ENCODE measurements at regions not wholly inside any gene's neighbourhood (a gene's known extent, or its start where the extent isn't known, plus 50 kb on each side); places are given as distances from the start of the nearest gene placed in this dataset.

- no peaks in the 10 kb centered on the region for H3K36me3 ChIP-seq (ENCODE audit: insufficient read depth, low read length)
- H3K27ac ChIP-seq (ENCODE audit: low read depth, low read length): no peak overlapping the region
- no peaks in the 10 kb centered on the region for H3K4me1 ChIP-seq (ENCODE audit: insufficient read depth, low read length)
- H3K9me3 ChIP-seq (ENCODE audit: insufficient read depth, low read depth, low read length): no peaks in the 10 kb centered on the region
- H3K9ac ChIP-seq (ENCODE audit: low read depth, low read length): no peak overlapping the region
- H3K27me3 ChIP-seq (ENCODE audit: insufficient read depth, low read length): no peaks in the 10 kb centered on the region
- WGBS: 100% methylated on average over 1 of the region's 1 CpG
- no peak overlapping the region for H3K4me3 ChIP-seq (ENCODE audit: low read length)
Observed at GRCh38 chr4:111924696-111925095, 220.6 kb upstream of the FAM241A start.

- Histone ChIP-seq H3K4me3 (ENCODE audit: low read length) (no peak overlapping the region), H3K9me3 (ENCODE audit: insufficient read depth, low read depth, low read length) (no peaks in the 10 kb centered on the region), H3K27me3 (ENCODE audit: insufficient read depth, low read length) (no peaks in the 10 kb centered on the region), H3K27ac (ENCODE audit: low read depth, low read length) (no peak overlapping the region), H3K4me1 (ENCODE audit: insufficient read depth, low read length) (0 out of 2 replicates have a peak, but pooled peaks cover 3% of the 10 kb centered on the region), H3K36me3 (ENCODE audit: insufficient read depth, low read length) (no peaks in the 10 kb centered on the region), H3K9ac (ENCODE audit: low read depth, low read length) (no peak overlapping the region)
- 100% methylated on average over 1 of the region's 2 CpGs for WGBS
Observed at GRCh38 chr4:111930659-111931058, 214.6 kb upstream of the FAM241A start.

- Histone ChIP-seq H3K9me3 (ENCODE audit: insufficient read depth, low read depth, low read length) (no peaks in the 10 kb centered on the region), H3K4me3 (ENCODE audit: low read length) (no peak overlapping the region), H3K9ac (ENCODE audit: low read depth, low read length) (no peak overlapping the region), H3K27ac (ENCODE audit: low read depth, low read length) (no peak overlapping the region), H3K4me1 (ENCODE audit: insufficient read depth, low read length) (0 out of 2 replicates have a peak, but pooled peaks cover 3% of the 10 kb centered on the region), H3K36me3 (ENCODE audit: insufficient read depth, low read length) (no peaks in the 10 kb centered on the region), H3K27me3 (ENCODE audit: insufficient read depth, low read length) (no peaks in the 10 kb centered on the region)
- WGBS: 98% methylated on average over 2 of the region's 2 CpGs
Observed at GRCh38 chr4:111933703-111934102, 211.6 kb upstream of the FAM241A start.

- H3K9ac ChIP-seq (ENCODE audit: low read depth, low read length): no peak overlapping the region
- no peak overlapping the region for H3K27ac ChIP-seq (ENCODE audit: low read depth, low read length)
- H3K9me3 ChIP-seq (ENCODE audit: insufficient read depth, low read depth, low read length): no peaks in the 10 kb centered on the region
- no peaks in the 10 kb centered on the region for H3K27me3 ChIP-seq (ENCODE audit: insufficient read depth, low read length)
- H3K4me1 ChIP-seq (ENCODE audit: insufficient read depth, low read length): 0 out of 2 replicates have a peak, but pooled peaks cover 3% of the 10 kb centered on the region
- no peak overlapping the region for H3K4me3 ChIP-seq (ENCODE audit: low read length)
- no peaks in the 10 kb centered on the region for H3K36me3 ChIP-seq (ENCODE audit: insufficient read depth, low read length)
Observed at GRCh38 chr4:111934314-111934713, 210.9 kb upstream of the FAM241A start.

GRCh38 chr4:111937368-111937767 is 207.9 kb upstream of the FAM241A start:
- no peak overlapping the region for H3K27ac ChIP-seq (ENCODE audit: low read depth, low read length)
- H3K36me3 ChIP-seq (ENCODE audit: insufficient read depth, low read length): no peaks in the 10 kb centered on the region
- no peaks in the 10 kb centered on the region for H3K27me3 ChIP-seq (ENCODE audit: insufficient read depth, low read length)
- no peaks in the 10 kb centered on the region for H3K9me3 ChIP-seq (ENCODE audit: insufficient read depth, low read depth, low read length)
- no peak overlapping the region for H3K4me3 ChIP-seq (ENCODE audit: low read length)
- H3K4me1 ChIP-seq (ENCODE audit: insufficient read depth, low read length): 0 out of 2 replicates have a peak, but pooled peaks cover 3% of the 10 kb centered on the region
- no peak overlapping the region for H3K9ac ChIP-seq (ENCODE audit: low read depth, low read length)

- Histone ChIP-seq H3K4me3 (ENCODE audit: low read length) (no peak overlapping the region), H3K27ac (ENCODE audit: low read depth, low read length) (no peak overlapping the region), H3K27me3 (ENCODE audit: insufficient read depth, low read length) (no peaks in the 10 kb centered on the region), H3K36me3 (ENCODE audit: insufficient read depth, low read length) (no peaks in the 10 kb centered on the region), H3K4me1 (ENCODE audit: insufficient read depth, low read length) (peaks cover 5% of the 10 kb centered on the region; the same call in 1 of the 2 replicates), H3K9ac (ENCODE audit: low read depth, low read length) (no peak overlapping the region), H3K9me3 (ENCODE audit: insufficient read depth, low read depth, low read length) (no peaks in the 10 kb centered on the region)
- WGBS: 96% methylated on average over 1 of the region's 1 CpG
Observed at GRCh38 chr4:111941957-111942356, 203.3 kb upstream of the FAM241A start.

- Histone ChIP-seq H3K9ac (ENCODE audit: low read depth, low read length) (no peak overlapping the region), H3K4me3 (ENCODE audit: low read length) (no peak overlapping the region), H3K27me3 (ENCODE audit: insufficient read depth, low read length) (no peaks in the 10 kb centered on the region), H3K9me3 (ENCODE audit: insufficient read depth, low read depth, low read length) (no peaks in the 10 kb centered on the region), H3K27ac (ENCODE audit: low read depth, low read length) (no peak overlapping the region), H3K36me3 (ENCODE audit: insufficient read depth, low read length) (no peaks in the 10 kb centered on the region), H3K4me1 (ENCODE audit: insufficient read depth, low read length) (peaks cover 5% of the 10 kb centered on the region; the same call in 1 of the 2 replicates)
- WGBS: 54% methylated on average over 7 of the region's 7 CpGs
Observed at GRCh38 chr4:111943796-111944203, 201.5 kb upstream of the FAM241A start.

GRCh38 chr4:111945014-111945413 is 200.2 kb upstream of the FAM241A start:
- H3K27me3 ChIP-seq (ENCODE audit: insufficient read depth, low read length): no peaks in the 10 kb centered on the region
- no peaks in the 10 kb centered on the region for H3K9me3 ChIP-seq (ENCODE audit: insufficient read depth, low read depth, low read length)
- H3K27ac ChIP-seq (ENCODE audit: low read depth, low read length): no peak overlapping the region
- no peaks in the 10 kb centered on the region for H3K36me3 ChIP-seq (ENCODE audit: insufficient read depth, low read length)
- WGBS: 76% methylated on average over 1 of the region's 1 CpG
- H3K4me1 ChIP-seq (ENCODE audit: insufficient read depth, low read length): peaks cover 5% of the 10 kb centered on the region; the same call in 1 of the 2 replicates
- no peak overlapping the region for H3K4me3 ChIP-seq (ENCODE audit: low read length)
- no peak overlapping the region for H3K9ac ChIP-seq (ENCODE audit: low read depth, low read length)

- Histone ChIP-seq H3K4me1 (ENCODE audit: insufficient read depth, low read length) (peaks cover 5% of the 10 kb centered on the region; the same call in 1 of the 2 replicates), H3K4me3 (ENCODE audit: low read length) (no peak overlapping the region), H3K36me3 (ENCODE audit: insufficient read depth, low read length) (no peaks in the 10 kb centered on the region), H3K27me3 (ENCODE audit: insufficient read depth, low read length) (no peaks in the 10 kb centered on the region), H3K9ac (ENCODE audit: low read depth, low read length) (no peak overlapping the region), H3K27ac (ENCODE audit: low read depth, low read length) (no peak overlapping the region), H3K9me3 (ENCODE audit: insufficient read depth, low read depth, low read length) (no peaks in the 10 kb centered on the region)
- WGBS: 86% methylated on average over 2 of the region's 2 CpGs
Observed at GRCh38 chr4:111946800-111947199, 198.5 kb upstream of the FAM241A start.

- Histone ChIP-seq H3K27ac (ENCODE audit: low read depth, low read length) (no peak overlapping the region), H3K9ac (ENCODE audit: low read depth, low read length) (no peak overlapping the region), H3K4me3 (ENCODE audit: low read length) (no peak overlapping the region), H3K36me3 (ENCODE audit: insufficient read depth, low read length) (no peaks in the 10 kb centered on the region), H3K9me3 (ENCODE audit: insufficient read depth, low read depth, low read length) (no peaks in the 10 kb centered on the region), H3K27me3 (ENCODE audit: insufficient read depth, low read length) (no peaks in the 10 kb centered on the region), H3K4me1 (ENCODE audit: insufficient read depth, low read length) (no peaks in the 10 kb centered on the region)
Observed at GRCh38 chr4:111952688-111953087, 192.6 kb upstream of the FAM241A start.

GRCh38 chr4:111954550-111954949 is 190.7 kb upstream of the FAM241A start:
- Histone ChIP-seq H3K4me1 (ENCODE audit: insufficient read depth, low read length) (no peaks in the 10 kb centered on the region), H3K9ac (ENCODE audit: low read depth, low read length) (no peak overlapping the region), H3K27ac (ENCODE audit: low read depth, low read length) (no peak overlapping the region), H3K27me3 (ENCODE audit: insufficient read depth, low read length) (no peaks in the 10 kb centered on the region), H3K4me3 (ENCODE audit: low read length) (no peak overlapping the region), H3K9me3 (ENCODE audit: insufficient read depth, low read depth, low read length) (no peaks in the 10 kb centered on the region), H3K36me3 (ENCODE audit: insufficient read depth, low read length) (no peaks in the 10 kb centered on the region)
- 93% methylated on average over 1 of the region's 1 CpG for WGBS

GRCh38 chr4:111955001-111955400 is 190.3 kb upstream of the FAM241A start:
- WGBS: 95% methylated on average over 3 of the region's 4 CpGs
- Histone ChIP-seq H3K9me3 (ENCODE audit: insufficient read depth, low read depth, low read length) (no peaks in the 10 kb centered on the region), H3K4me3 (ENCODE audit: low read length) (no peak overlapping the region)

More at GRCh38 chr4:111955001-111955400, 190.3 kb upstream of the FAM241A start:
- Histone ChIP-seq H3K4me1 (ENCODE audit: insufficient read depth, low read length) (no peaks in the 10 kb centered on the region), H3K27me3 (ENCODE audit: insufficient read depth, low read length) (no peaks in the 10 kb centered on the region), H3K9ac (ENCODE audit: low read depth, low read length) (no peak overlapping the region), H3K27ac (ENCODE audit: low read depth, low read length) (no peak overlapping the region), H3K36me3 (ENCODE audit: insufficient read depth, low read length) (no peaks in the 10 kb centered on the region)
